IPS-15b (cell line): ENCODE measurements at regions not wholly inside any gene's neighbourhood (a gene's known extent, or its start where the extent isn't known, plus 50 kb on each side); places are given as distances from the start of the nearest gene placed in this dataset.

Source experiments
- H3K27me3 ChIP-seq: one replicate; pipeline ENCODE4 v1.6.1; 2013; ENCODE audit warnings: low read length; ENCODE audit not compliant: control insufficient read depth, insufficient read depth
- H3K36me3 ChIP-seq: one replicate; pipeline ENCODE4 v1.6.1; 2013; ENCODE audit warnings: low read length; ENCODE audit not compliant: control insufficient read depth, insufficient read depth
- H3K4me1 ChIP-seq: one replicate; pipeline ENCODE4 v1.6.1; 2013; ENCODE audit warnings: mild to moderate bottlenecking, low read length; ENCODE audit not compliant: control insufficient read depth, insufficient read depth
- H3K4me3 ChIP-seq: one replicate; pipeline ENCODE4 v1.5.1; 2013; ENCODE audit warnings: low read depth, low read length
- H3K9ac ChIP-seq: one replicate; pipeline ENCODE4 v1.6.1; 2013; ENCODE audit warnings: low read depth, mild to moderate bottlenecking, low read length
- H3K9me3 ChIP-seq: one replicate; pipeline ENCODE4 v1.6.1; 2013; ENCODE audit warnings: mild to moderate bottlenecking, low read length; ENCODE audit not compliant: control insufficient read depth, insufficient read depth

DNA sequence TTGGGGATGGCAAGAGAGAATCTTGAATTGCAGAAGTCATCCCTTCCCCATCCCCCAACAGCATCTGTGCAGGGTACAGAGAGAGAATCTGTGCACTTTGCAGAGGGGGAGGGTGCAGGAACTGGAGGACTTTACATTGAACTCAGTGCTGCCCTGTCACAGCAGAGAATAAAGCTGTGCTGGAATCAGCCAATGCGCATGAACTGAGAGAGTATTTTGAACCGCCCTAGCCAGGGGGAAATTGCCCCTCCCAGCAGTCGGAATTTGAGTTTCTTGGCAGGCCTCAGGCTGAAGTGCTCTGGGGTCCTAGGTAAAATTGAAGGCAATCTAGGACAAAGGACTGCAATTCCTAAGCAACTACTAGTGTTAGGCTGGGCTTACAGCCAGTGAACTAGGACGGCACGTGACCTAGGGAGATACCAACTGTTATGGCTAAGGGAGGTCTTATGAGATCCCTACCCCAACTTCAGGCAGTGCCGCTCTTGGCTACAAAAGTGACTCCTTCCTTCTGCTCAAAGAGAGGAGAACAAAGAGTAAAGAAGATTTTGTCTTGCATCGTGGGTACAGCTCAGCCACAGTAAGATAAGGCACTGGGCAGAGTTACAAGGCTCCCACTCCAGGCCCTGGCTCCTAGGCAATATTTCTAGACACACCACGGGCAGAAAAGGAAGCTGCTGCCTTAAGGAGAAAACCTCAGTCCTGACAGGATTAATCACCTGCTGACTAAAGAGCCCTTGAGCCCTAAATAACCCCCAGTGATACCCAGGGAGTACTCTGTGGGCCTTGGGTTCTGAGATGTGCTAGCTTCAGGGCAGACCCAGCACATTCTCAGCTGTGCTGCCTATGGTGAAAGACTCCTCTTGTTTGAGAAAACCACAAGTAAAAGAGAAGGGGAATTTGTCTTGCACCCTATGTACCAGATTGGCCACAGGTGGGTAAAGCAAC is 300.5 kb upstream of the ALCAM start:
- Histone ChIP-seq H3K9me3 (no peaks in the 10 kb centered on the region), H3K9ac (no peak overlapping the region), H3K27me3 (no peaks in the 10 kb centered on the region), H3K4me3 (no peak overlapping the region), H3K36me3 (no peaks in the 10 kb centered on the region), H3K4me1 (no peaks in the 10 kb centered on the region)

DNA sequence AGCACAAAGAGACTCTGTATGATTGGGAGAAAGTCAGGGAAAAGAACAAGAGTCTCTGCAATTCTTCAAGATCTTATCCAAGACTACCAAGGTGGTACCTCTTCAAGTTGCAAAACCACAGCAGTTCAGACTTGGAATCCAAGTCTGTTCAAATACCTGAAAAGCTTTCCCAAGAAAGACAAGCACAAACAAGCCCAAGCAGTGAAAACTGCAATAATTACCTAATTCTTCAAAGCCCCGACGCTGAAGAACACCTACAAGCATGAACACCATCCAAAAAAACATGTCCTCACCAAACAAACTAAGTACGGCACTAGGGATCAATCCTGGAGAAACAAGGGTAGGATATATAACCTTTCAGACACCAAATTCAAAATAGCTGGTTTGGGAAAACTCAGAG is 299.3 kb upstream of the ALCAM start:
- Histone ChIP-seq H3K9me3 (no peaks in the 10 kb centered on the region), H3K9ac (no peak overlapping the region), H3K4me1 (no peaks in the 10 kb centered on the region), H3K27me3 (no peaks in the 10 kb centered on the region), H3K4me3 (no peak overlapping the region), H3K36me3 (no peaks in the 10 kb centered on the region)

DNA sequence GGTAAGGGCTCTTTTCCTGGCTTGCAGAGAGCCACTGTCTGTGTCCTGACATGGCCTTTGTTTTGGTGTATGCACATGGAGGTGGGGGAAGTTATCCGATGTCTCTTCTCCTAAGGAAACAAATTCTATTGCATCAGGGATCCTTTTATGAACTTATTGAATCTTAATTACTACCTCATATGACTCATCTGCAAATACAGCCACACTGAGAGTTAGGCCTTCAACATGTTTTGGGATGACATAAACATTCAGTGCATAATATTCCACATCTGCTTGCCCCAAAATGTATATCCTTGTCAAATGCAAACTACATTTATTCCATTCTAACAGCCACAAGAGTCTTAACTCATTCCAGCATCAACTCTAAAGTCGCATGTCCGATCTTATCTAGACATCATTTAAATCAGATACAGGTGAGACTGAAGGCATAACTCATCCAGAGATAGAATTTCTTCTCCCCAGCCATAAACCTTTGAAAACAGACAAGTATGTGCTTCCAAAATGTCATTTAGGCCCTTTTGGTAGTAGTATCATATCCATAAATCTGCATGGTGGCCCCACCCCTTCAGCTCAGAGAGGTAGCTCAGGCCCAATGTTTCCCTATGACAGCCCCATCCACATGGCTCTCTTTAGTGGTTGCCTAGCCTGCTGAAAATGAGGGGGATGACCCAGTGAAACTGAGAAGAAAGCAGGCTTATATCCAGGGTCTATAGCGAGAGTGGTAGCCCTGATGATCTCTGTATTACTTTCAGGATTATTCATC is 289.5 kb upstream of the ALCAM start:
- Histone ChIP-seq H3K27me3 (no peaks in the 10 kb centered on the region), H3K9ac (no peak overlapping the region), H3K9me3 (no peaks in the 10 kb centered on the region), H3K36me3 (no peaks in the 10 kb centered on the region), H3K4me3 (no peak overlapping the region), H3K4me1 (no peaks in the 10 kb centered on the region)

DNA sequence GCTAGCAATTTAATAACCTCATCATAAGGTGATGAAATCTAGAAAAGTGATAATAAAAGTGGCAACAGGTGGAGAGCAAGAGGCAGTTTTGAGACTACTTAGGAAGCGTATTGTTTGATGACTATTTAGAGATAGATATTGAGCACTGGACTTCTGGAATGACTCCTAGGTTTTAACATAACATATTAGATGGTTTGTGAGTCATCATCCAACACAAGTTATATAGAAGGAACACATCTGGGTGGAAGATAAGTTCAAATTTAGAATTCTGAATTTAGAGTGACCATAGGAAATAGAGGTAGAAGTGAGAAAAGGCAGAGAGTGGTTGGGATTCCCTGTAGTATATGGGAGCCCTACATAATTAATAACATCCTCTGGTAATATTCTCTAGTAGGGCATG is 282.8 kb upstream of the ALCAM start:
- Histone ChIP-seq H3K9ac (no peak overlapping the region), H3K9me3 (no peaks in the 10 kb centered on the region), H3K4me1 (no peaks in the 10 kb centered on the region), H3K36me3 (no peaks in the 10 kb centered on the region), H3K4me3 (no peak overlapping the region), H3K27me3 (no peaks in the 10 kb centered on the region)

DNA sequence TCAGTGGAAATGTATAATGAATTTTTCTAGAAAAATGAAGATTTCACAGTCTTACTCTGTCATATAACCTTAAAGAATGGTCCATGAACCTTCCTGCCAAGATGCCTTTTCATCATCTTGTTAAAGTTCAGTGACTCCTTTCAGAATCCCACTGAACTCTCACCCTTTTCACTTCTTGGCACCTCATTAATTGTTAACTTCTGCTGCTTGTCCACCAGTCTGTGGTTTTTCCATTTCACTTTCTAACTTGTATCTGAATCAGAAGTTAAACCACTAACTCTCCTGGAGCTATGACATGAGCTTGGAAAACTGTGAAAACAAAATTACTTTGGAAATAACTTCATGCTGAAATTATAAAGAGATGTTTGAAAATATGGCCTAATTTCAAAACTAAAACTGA is 281.2 kb upstream of the ALCAM start:
- Histone ChIP-seq H3K9me3 (no peaks in the 10 kb centered on the region), H3K4me1 (no peaks in the 10 kb centered on the region), H3K27me3 (no peaks in the 10 kb centered on the region), H3K36me3 (no peaks in the 10 kb centered on the region), H3K4me3 (no peak overlapping the region), H3K9ac (no peak overlapping the region)

DNA sequence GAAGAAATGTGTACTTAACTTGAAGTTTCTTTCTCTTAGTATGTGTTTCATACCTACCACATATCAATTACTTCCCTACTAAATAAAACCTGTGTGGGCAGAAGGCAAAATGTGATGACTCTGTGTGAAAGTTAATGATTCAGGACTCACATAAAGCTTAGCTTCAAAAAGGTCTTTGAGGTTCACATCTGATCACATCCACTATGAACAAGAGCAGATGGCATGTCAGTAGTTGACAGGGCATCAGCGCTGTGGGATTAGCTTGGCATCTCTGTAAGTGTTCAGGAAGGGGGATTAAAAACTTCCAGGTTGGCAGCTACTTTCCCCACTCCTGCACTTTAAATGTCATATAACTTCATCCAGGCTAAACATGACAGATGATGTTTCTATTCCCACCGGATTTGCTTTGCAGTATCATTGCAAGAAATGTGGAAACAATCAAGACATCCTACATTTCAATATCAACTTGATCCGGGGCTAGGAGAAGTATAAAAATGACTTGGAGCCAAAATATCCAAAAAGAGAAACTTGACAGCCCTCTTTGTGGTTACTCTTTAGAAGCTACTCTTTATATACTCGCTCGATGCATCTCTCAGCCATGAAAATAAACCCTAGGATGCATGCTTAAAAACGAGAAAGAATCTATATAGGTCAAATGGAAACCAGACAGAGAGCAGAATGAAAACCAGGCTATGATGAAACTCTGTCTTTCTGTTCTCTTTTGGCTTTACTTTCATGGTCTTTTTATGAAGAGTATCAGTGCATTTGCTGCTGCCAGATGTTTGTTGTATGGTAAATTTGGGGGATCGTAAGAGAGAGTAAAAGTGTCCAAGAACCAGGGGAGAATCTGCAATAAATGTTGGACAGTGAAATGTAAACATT is 273.1 kb upstream of the ALCAM start:
- no peaks in the 10 kb centered on the region for H3K36me3 ChIP-seq
- H3K9ac ChIP-seq: no peak overlapping the region
- no peak overlapping the region for H3K4me3 ChIP-seq
- H3K4me1 ChIP-seq: no peaks in the 10 kb centered on the region
- H3K27me3 ChIP-seq: no peaks in the 10 kb centered on the region
- H3K9me3 ChIP-seq: no peaks in the 10 kb centered on the region

DNA sequence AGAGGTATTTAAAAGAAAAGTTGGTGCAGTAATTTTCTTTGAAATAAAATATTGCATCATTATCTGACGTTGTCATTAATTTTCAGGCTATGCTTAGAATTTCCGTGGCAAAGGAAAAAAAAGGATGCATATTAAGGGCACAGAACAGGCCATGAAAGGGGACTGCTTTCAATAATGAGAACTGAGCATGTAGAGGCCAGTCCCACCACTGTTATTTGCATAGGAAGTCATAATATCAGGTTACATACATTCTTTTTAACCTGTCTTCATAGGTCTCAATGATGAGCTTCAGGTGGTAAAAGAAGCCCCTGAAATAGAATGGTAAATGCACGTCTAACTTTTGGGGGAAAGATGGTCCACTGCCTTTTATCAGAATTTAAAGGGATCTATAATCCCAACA is 272.1 kb upstream of the ALCAM start:
- Histone ChIP-seq H3K4me3 (no peak overlapping the region), H3K27me3 (no peaks in the 10 kb centered on the region), H3K9me3 (no peaks in the 10 kb centered on the region), H3K9ac (no peak overlapping the region), H3K36me3 (no peaks in the 10 kb centered on the region), H3K4me1 (no peaks in the 10 kb centered on the region)

DNA sequence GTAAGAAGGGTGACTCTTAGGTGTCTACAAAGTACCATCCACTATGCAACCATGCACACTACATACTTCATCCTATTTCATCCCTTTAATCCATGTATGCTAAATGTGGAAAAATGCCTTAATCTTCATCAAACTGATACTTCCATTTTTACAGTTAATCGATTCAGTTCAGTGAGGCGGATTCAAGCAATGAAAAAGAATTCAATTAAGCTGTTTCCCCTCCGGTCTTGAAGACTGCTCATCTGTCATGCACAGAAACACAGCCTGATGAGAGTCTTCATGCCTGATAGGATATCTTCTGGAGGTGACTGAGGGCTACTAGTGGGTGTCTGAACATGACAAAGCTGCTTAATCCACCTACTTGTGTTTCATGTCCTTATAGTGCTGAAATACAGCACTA is 270.6 kb upstream of the ALCAM start:
- Histone ChIP-seq H3K4me1 (no peaks in the 10 kb centered on the region), H3K36me3 (no peaks in the 10 kb centered on the region), H3K9ac (no peak overlapping the region), H3K4me3 (no peak overlapping the region), H3K27me3 (no peaks in the 10 kb centered on the region), H3K9me3 (no peaks in the 10 kb centered on the region)

DNA sequence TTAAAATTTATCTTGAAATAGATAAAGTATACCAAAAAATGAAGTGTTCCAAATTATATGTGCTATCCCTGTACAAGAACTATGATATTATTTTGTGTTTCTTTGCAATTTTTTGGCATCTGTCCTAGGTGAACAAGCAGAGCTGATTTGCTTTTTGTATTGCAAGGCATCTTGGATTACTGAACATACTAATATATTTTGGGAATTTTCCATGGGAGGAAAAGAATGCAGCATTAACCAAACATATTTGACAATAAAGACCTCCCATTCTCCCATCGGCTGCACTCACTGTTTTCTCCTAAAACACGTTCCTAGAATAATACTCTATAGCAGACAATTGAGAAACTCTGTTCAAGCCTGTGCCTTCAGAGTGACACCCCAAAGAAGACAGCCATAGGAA is 265.1 kb upstream of the ALCAM start:
- no peak overlapping the region for H3K4me3 ChIP-seq
- no peak overlapping the region for H3K9ac ChIP-seq
- H3K9me3 ChIP-seq: no peaks in the 10 kb centered on the region
- H3K36me3 ChIP-seq: no peaks in the 10 kb centered on the region
- no peaks in the 10 kb centered on the region for H3K27me3 ChIP-seq
- no peaks in the 10 kb centered on the region for H3K4me1 ChIP-seq

DNA sequence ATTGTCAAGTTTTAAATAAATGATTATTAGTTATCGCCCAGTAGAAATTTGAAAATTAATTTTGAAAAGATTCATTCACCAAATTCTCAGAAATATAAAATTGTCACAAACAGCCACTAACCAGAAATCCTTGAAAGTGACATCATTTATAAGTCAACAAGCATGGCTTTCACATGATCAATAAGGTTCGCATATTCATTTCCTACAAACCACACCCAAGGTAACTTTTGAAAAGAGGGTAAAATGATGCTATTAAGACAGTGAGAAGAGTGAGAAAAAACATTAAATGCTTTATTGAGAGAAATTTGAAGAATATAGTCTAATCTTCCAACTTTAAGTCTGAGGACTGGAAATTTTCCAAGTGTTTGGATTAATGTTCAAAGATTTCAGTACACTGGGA is 263.6 kb upstream of the ALCAM start:
- Histone ChIP-seq H3K4me1 (no peaks in the 10 kb centered on the region), H3K9me3 (no peaks in the 10 kb centered on the region), H3K9ac (no peak overlapping the region), H3K27me3 (no peaks in the 10 kb centered on the region), H3K36me3 (no peaks in the 10 kb centered on the region), H3K4me3 (no peak overlapping the region)

DNA sequence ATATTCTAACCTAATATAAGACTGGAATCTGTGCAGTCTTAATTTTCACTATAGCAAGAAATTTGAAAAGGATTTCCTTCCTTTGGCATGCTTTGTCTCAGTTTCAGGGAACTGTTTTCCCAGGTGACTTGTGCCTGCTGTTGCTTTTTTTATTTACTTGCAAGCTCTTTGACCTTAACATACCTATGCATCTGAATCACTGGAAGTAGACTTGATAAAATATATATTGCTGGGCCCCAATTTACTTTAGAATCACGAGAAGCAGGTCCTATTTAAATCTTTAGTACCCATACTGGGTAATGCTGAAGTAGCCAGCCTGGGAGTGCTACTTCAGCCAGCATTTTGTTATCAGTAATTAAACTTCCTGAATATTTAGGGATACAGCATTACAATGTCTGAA is 257.9 kb upstream of the ALCAM start:
- Histone ChIP-seq H3K4me1 (peaks cover 3% of the 10 kb centered on the region), H3K4me3 (no peak overlapping the region), H3K36me3 (no peaks in the 10 kb centered on the region), H3K27me3 (no peaks in the 10 kb centered on the region), H3K9ac (no peak overlapping the region), H3K9me3 (no peaks in the 10 kb centered on the region)
